HEK293T (cell line): ENCODE measurements at regions not wholly inside any gene's neighbourhood (a gene's known extent, or its start where the extent isn't known, plus 50 kb on each side); places are given as distances from the start of the nearest gene placed in this dataset.

Experiments used
- CTCF ChIA-PET: fragments of 350-600 bp; formaldehyde crosslinking; extraction: SDS; loops from one replicate; lab custom pipeline; 2021; ENCODE audit warnings: antibody characterized with exemption, inconsistent platforms; lab: Yijun Ruan, JAX
- POLR2A ChIA-PET: fragments of 350-600 bp; formaldehyde crosslinking; extraction: SDS; loops from one replicate; lab custom pipeline; 2020; ENCODE audit warnings: antibody characterized with exemption, inconsistent platforms; lab: Yijun Ruan, JAX
- DNase-seq: peaks from one replicate; pipeline ENCODE4 v3.0.0; 2012; ENCODE audit warnings: mixed read lengths; ENCODE audit errors: extremely low spot score
- ARNT ChIP-seq: fragments of 450-650 bp; IDR thresholded peaks from 2 replicates; pipeline ENCODE4 v1.6.1; 2017; ENCODE audit warnings: mild to moderate bottlenecking
- BHLHE40 ChIP-seq: fragments of 450-650 bp; IDR thresholded peaks from 2 replicates; pipeline ENCODE4 v1.6.1; 2016; ENCODE audit warnings: mild to moderate bottlenecking, moderate library complexity, borderline replicate concordance
- CTBP1 ChIP-seq: fragments of 450-650 bp; IDR thresholded peaks from 2 replicates; pipeline ENCODE4 v1.6.1; 2016; ENCODE audit warnings: borderline replicate concordance
- ELF4 ChIP-seq: fragments of 450-650 bp; IDR thresholded peaks from 2 replicates; pipeline ENCODE4 v1.6.1; 2017; ENCODE audit warnings: antibody characterized with exemption
- FOXA1 ChIP-seq: fragments of 450-650 bp; IDR thresholded peaks from 2 replicates; pipeline ENCODE4 v1.6.1; 2016; ENCODE audit warnings: mild to moderate bottlenecking
- FOXK2 ChIP-seq: fragments of 450-650 bp; IDR thresholded peaks from 2 replicates; pipeline ENCODE4 v1.6.1; 2016; ENCODE audit warnings: mild to moderate bottlenecking
- FOXM1 ChIP-seq: fragments of 450-650 bp; IDR thresholded peaks from 2 replicates; pipeline ENCODE4 v1.6.1; 2017; ENCODE audit warnings: mild to moderate bottlenecking, borderline replicate concordance
- HDGF ChIP-seq: fragments of 450-650 bp; IDR thresholded peaks from 2 replicates; pipeline ENCODE4 v1.6.1; 2017; ENCODE audit warnings: antibody characterized with exemption, borderline replicate concordance
- L3MBTL2 ChIP-seq: fragments of 450-650 bp; conservative IDR thresholded peaks from 2 replicates; pipeline ENCODE4 v1.6.1; 2016; ENCODE audit warnings: mild to moderate bottlenecking
- LEF1 ChIP-seq: fragments of 450-650 bp; IDR thresholded peaks from 2 replicates; pipeline ENCODE4 v1.6.1; 2017; ENCODE audit warnings: mild to moderate bottlenecking, borderline replicate concordance
- NFRKB ChIP-seq: fragments of 450-650 bp; IDR thresholded peaks from 2 replicates; pipeline ENCODE4 v1.6.1; 2016; ENCODE audit warnings: mild to moderate bottlenecking, moderate library complexity
- SP1 ChIP-seq: fragments of 450-650 bp; IDR thresholded peaks from 2 replicates; pipeline ENCODE4 v1.6.1; 2017
- SUZ12 ChIP-seq: fragments of 450-650 bp; IDR thresholded peaks from 2 replicates; pipeline ENCODE4 v1.6.1; 2016; ENCODE audit warnings: mild to moderate bottlenecking
- TARDBP ChIP-seq: fragments of 450-650 bp; IDR thresholded peaks from 2 replicates; pipeline ENCODE4 v1.6.1; 2016
- ZNF384 ChIP-seq: fragments of 450-650 bp; IDR thresholded peaks from 2 replicates; pipeline ENCODE4 v1.6.1; 2016
- TF ChIP-seq, protein P1 (sequence below): fragments of 450-650 bp; IDR thresholded peaks from 2 replicates; pipeline ENCODE4 v1.6.1; 2016

DNA sequence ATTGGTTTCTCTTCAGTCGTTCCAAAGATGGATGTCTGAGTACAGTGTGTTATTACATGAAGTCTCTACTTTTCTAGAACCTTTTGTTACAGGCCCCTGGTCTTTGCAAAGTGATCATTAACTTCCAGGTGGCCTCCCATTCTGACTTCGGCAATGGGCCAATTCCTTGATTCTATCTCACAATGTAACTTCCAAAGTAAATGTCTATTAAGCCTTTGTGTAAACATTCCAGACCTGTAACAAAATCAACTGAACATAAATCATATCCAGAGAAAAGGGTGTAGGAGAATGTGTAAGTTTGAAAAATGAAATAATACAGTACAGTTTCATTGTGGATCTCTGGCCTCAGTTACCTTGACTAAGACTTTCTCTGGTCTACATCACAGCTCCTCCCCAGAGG lies 187.8 kb upstream of the JAG1 start:
- ChIA-PET CTCF (no interaction called here), POLR2A (no interaction called here)
- TF ChIP-seq LEF1 (no peak), L3MBTL2 (no peak), TARDBP (no peak), SP1 (no peak), ELF4 (no peak), SUZ12 (no peak), NFRKB (no peak), ZNF384 (no peak), HDGF (no peak), BHLHE40 (no peak)
- TF ChIP-seq, protein P1, sequence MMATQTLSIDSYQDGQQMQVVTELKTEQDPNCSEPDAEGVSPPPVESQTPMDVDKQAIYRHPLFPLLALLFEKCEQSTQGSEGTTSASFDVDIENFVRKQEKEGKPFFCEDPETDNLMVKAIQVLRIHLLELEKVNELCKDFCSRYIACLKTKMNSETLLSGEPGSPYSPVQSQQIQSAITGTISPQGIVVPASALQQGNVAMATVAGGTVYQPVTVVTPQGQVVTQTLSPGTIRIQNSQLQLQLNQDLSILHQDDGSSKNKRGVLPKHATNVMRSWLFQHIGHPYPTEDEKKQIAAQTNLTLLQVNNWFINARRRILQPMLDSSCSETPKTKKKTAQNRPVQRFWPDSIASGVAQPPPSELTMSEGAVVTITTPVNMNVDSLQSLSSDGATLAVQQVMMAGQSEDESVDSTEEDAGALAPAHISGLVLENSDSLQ, result no peak
- DNase-seq, result no peak

DNA sequence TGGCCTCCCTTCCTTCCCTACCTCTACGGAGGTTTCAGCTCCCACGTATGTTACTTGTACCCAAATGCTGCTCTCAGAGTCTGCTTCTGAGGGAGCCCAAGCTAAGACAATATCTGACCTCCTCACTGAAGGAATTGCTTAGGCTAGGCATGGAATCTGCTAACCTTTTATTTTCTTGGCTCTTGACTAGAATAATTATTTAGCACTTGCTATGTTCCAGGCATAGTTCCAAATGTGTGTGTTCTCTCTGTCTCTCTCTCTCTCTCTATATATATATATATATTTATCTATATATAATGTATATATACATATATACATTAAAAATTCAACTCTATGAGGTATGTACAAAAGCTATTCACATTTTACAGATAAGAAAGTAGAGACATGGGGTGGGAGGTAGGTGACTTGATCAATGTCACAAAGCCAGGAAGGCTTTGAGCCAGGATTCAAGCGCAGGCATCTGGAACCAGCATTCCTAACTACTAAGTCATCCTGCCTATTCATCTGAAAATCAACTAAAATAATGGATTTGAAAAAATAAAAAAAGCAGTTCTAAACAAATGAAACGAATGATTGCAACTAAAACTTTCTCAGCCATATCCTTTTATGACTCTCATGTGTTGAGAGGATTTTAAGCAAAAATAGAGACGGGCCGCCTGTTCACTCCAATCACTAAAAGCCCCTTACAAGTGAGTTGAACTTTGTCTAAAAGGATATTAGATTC lies 189.7 kb upstream of the JAG1 start:
- ChIA-PET CTCF (no interaction called here), POLR2A (no interaction called here)
- TF ChIP-seq FOXM1 (no peak), L3MBTL2 (no peak), SP1 (no peak), ARNT (no peak), ZNF384 (no peak), FOXA1 (no peak), FOXK2 (no peak), ELF4 (no peak), SUZ12 (no peak), LEF1 (no peak), TARDBP (no peak), HDGF (no peak), NFRKB (no peak), BHLHE40 (no peak)
- TF ChIP-seq, protein P1, result no peak
- no peak for DNase-seq

DNA sequence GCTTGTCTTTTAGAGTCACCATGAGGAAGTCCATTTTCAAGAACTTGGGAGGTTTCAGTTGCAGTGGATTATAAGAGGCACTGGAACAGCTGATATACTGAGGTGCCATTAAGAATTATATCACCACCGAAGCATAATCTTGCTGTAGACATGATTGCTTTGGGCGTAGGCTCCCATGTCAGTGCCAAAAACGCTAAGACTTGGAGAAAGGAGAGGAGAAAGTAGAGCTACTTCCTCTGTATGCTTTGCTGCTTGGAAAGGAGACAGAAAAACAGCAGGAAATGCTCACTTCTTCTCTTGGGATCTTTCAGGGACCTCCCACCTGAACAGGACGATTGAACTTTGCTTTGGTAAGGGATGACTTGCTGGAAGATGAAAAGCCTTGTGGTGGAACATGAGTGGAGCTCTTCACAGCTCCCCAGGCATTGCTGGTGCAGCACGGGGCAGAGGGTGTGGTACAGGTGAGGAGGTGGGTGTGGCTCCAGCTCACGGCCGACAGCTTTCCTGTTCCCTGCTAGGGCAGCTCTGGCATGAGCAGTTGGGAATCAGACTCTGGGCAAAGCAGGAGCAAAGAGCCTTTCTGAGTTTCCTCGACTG lies 190.4 kb upstream of the JAG1 start:
- ChIA-PET POLR2A (no interaction called here), CTCF (no interaction called here)
- no peak for TF ChIP-seq ELF4
- TF ChIP-seq FOXM1, result no peak
- TF ChIP-seq TARDBP, result no peak
- TF ChIP-seq SP1, result no peak
- no peak for TF ChIP-seq HDGF
- no peak for TF ChIP-seq BHLHE40
- TF ChIP-seq NFRKB, result no peak
- TF ChIP-seq ZNF384, result no peak
- no peak for TF ChIP-seq FOXA1
- no peak for TF ChIP-seq SUZ12
- no peak for DNase-seq

DNA sequence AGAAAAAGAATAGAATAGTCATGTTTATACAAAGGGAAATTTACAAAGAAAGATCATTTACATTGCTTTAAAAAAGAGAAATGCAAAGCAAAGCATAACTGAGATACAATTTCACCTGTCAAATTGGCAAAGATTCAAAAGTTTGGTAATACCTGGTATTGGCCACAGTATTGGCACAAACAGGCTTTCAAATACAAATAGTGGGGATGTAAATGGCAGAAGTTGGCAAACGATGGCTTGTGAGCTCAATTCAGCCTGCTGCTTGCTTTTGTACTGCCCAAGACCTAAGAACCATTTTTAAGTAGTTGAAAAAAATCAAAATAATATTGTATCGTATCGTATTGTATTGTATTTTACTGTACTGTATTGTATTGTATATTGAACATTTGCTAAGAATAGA lies 194.5 kb upstream of the JAG1 start:
- POLR2A ChIA-PET, result no interaction called here
- TF ChIP-seq SP1 (no peak), LEF1 (no peak), FOXA1 (no peak), NFRKB (no peak), ZNF384 (no peak), L3MBTL2 (no peak), FOXM1 (no peak), CTBP1 (no peak), BHLHE40 (no peak)
- TF ChIP-seq, protein P1, result no peak
- CTCF ChIA-PET, result no interaction called here

DNA sequence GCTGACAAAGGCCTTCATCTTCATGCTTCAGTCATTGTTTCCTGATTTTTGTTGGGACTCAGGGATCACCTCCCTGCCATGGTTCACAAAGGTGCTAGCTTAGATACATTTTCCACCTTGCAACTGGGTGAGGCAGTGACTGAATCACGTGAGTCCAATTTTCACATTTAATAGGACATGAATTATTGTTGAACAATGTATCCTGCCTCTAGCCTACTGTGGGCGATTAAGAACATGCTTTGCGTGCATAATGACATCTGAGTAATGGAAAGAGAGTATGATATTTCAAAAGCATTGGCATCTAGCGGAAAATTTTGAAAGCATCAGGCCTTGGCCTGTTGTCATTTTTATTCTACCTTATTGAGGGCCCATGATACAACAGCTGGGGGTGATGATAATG lies 199.2 kb upstream of the JAG1 start:
- DNase-seq, result no peak
- CTCF ChIA-PET, result no interaction called here
- TF ChIP-seq FOXA1, result no peak
- no peak for TF ChIP-seq FOXM1
- TF ChIP-seq HDGF, result no peak
- no peak for TF ChIP-seq SUZ12
- no peak for TF ChIP-seq NFRKB
- POLR2A ChIA-PET, result no interaction called here

More for the DNA sequence above, 194.5 kb upstream of the JAG1 start:
- no peak for DNase-seq

DNA sequence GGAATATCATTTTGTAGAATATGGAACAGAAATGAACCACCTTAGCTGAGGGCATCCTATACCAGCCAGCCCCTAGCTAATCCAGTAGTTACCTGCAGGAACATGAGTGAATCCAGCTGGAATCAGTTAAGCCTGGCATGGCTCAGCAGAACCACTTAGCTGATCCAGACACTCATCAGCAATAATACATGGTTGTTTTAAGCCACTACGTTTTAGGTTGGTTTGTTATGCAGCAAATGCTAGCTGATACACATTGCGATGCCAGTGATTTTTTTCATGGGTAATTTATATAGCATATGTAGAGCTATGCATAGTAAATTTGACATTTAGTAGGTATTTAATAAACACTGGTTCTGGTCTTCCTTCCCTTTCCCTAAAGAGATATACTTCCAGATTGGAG lies 201.9 kb upstream of the JAG1 start:
- CTCF ChIA-PET, result no interaction called here
- TF ChIP-seq TARDBP, result no peak
- TF ChIP-seq CTBP1, result no peak
- TF ChIP-seq BHLHE40, result no peak
- no peak for TF ChIP-seq FOXM1
- no peak for TF ChIP-seq SP1
- no peak for TF ChIP-seq FOXA1
- no peak for TF ChIP-seq SUZ12
- no peak for TF ChIP-seq ARNT
- TF ChIP-seq FOXK2, result no peak
- no peak for TF ChIP-seq LEF1
- TF ChIP-seq L3MBTL2, result no peak
- no peak for TF ChIP-seq ZNF384
- TF ChIP-seq, protein P1, result no peak
- TF ChIP-seq ELF4, result no peak
- no peak for TF ChIP-seq HDGF
- POLR2A ChIA-PET, result no interaction called here
- DNase-seq, result no peak
